Ishikawa (cell line): ENCODE measurements at regions not wholly inside any gene's neighbourhood (a gene's known extent, or its start where the extent isn't known, plus 50 kb on each side); places are given as distances from the start of the nearest gene placed in this dataset.

ENCODE experiments used
- CEBPB ChIP-seq: IDR thresholded peaks from 2 replicates; pipeline ENCODE4 v1.6.1; 2012
- CREB1 ChIP-seq: IDR thresholded peaks from 2 replicates; pipeline ENCODE4 v1.6.1; 2012; ENCODE audit warnings: low read depth
- EGR1 ChIP-seq: IDR thresholded peaks from 2 replicates; pipeline ENCODE4 v1.6.1; 2012
- EP300 ChIP-seq: IDR thresholded peaks from 2 replicates; pipeline ENCODE4 v1.6.1; 2012; ENCODE audit warnings: borderline replicate concordance
- RAD21 ChIP-seq: IDR thresholded peaks from 2 replicates; pipeline ENCODE4 v1.6.1; 2012; ENCODE audit warnings: low read depth
- REST ChIP-seq: IDR thresholded peaks from 2 replicates; pipeline ENCODE4 v1.6.1; 2012; ENCODE audit warnings: low read depth, mild to moderate bottlenecking
- TAF1 ChIP-seq: IDR thresholded peaks from 2 replicates; pipeline ENCODE4 v1.6.1; 2012; ENCODE audit warnings: low read depth, mild to moderate bottlenecking
- TCF12 ChIP-seq: IDR thresholded peaks from 2 replicates; pipeline ENCODE4 v1.6.1; 2012; ENCODE audit warnings: low read depth
- TEAD4 ChIP-seq: IDR thresholded peaks from 2 replicates; pipeline ENCODE4 v1.6.1; 2012
- USF1 ChIP-seq: IDR thresholded peaks from 2 replicates; pipeline ENCODE4 v1.6.1; 2012
- YY1 ChIP-seq: IDR thresholded peaks from 2 replicates; pipeline ENCODE4 v1.6.1; 2012; ENCODE audit warnings: low read depth
- TF ChIP-seq, protein P1 (sequence below): IDR thresholded peaks from 2 replicates; pipeline ENCODE4 v1.6.1; 2012

DNA sequence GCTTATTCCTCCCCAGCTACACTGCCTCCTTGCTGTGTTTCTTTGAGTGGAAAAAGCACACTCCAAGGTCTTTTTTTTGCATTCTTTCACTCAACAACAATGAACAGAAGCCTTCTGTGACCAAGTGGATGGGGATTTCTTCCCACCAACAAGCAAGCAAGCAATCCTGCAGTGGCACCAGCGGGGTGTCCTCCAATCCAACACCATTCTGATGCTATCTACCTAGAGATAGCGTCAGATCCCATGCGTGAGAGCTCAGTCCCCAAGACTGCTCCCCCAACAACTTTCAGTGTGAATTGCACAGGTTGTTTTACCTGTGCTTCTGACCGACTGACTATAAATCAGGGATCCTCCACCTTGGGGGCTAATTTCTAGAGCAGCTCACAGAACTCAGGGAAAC lies 311.0 kb upstream of the PODXL start:
- TF ChIP-seq TCF12 (no peak), USF1 (no peak), TEAD4 (no peak), TAF1 (no peak), YY1 (no peak), REST (no peak), CEBPB (no peak), CREB1 (no peak), RAD21 (no peak), EGR1 (no peak), EP300 (no peak)
- TF ChIP-seq, protein P1, sequence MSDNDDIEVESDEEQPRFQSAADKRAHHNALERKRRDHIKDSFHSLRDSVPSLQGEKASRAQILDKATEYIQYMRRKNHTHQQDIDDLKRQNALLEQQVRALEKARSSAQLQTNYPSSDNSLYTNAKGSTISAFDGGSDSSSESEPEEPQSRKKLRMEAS, result no peak
